ENCODE measurements at regions not wholly inside any gene's neighbourhood (a gene's known extent, or its start where the extent isn't known, plus 50 kb on each side); places are given as distances from the start of the nearest gene placed in this dataset.
"Not testable (repeated sequence)": the region's sequence is repeated elsewhere in the genome, so short reads cannot be mapped to it uniquely, and the experiment has no call there.

- not testable (repeated sequence) for H3K9ac ChIP-seq (ENCODE audit: low read depth, low read length); H3K27me3 ChIP-seq (ENCODE audit: control insufficient read depth, insufficient read depth, low read length); H3K4me1 ChIP-seq (ENCODE audit: control insufficient read depth, insufficient read depth, low read length); H3K36me3 ChIP-seq (ENCODE audit: control insufficient read depth, insufficient read depth, low read length); H3K4me3 ChIP-seq (ENCODE audit: low read depth, low read length); H3K9me3 ChIP-seq (ENCODE audit: control insufficient read depth, insufficient read depth, low read length)
These were observed 50.2 kb upstream of the GOLGA8O start for GRCh38 chr15:32505633-32506032.
